Epithelial cell of proximal tubule (primary cell): ENCODE measurements at regions not wholly inside any gene's neighbourhood (a gene's known extent, or its start where the extent isn't known, plus 50 kb on each side); places are given as distances from the start of the nearest gene placed in this dataset.

Experiments
- DNase-seq: peaks from one replicate; pipeline ENCODE4 v3.0.0-alpha.2; 2011; ENCODE audit warnings: low read depth
- H3K4me3 ChIP-seq: 2 replicates; pipeline ENCODE4 v1.5.1; 2011; ENCODE audit warnings: low read depth, mild to moderate bottlenecking, low read length
- TF ChIP-seq, protein P1 (sequence below): conservative IDR thresholded peaks from 2 replicates; pipeline ENCODE4 v1.5.1; 2012; ENCODE audit warnings: low read depth, mild to moderate bottlenecking, low read length

GRCh38 chr6:11925805-11926204 lies 86.3 kb upstream of the HIVEP1 start:
- TF ChIP-seq, protein P1, sequence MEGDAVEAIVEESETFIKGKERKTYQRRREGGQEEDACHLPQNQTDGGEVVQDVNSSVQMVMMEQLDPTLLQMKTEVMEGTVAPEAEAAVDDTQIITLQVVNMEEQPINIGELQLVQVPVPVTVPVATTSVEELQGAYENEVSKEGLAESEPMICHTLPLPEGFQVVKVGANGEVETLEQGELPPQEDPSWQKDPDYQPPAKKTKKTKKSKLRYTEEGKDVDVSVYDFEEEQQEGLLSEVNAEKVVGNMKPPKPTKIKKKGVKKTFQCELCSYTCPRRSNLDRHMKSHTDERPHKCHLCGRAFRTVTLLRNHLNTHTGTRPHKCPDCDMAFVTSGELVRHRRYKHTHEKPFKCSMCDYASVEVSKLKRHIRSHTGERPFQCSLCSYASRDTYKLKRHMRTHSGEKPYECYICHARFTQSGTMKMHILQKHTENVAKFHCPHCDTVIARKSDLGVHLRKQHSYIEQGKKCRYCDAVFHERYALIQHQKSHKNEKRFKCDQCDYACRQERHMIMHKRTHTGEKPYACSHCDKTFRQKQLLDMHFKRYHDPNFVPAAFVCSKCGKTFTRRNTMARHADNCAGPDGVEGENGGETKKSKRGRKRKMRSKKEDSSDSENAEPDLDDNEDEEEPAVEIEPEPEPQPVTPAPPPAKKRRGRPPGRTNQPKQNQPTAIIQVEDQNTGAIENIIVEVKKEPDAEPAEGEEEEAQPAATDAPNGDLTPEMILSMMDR = no peak
- no peak overlapping the region for H3K4me3 ChIP-seq
- no peak for DNase-seq

DNA sequence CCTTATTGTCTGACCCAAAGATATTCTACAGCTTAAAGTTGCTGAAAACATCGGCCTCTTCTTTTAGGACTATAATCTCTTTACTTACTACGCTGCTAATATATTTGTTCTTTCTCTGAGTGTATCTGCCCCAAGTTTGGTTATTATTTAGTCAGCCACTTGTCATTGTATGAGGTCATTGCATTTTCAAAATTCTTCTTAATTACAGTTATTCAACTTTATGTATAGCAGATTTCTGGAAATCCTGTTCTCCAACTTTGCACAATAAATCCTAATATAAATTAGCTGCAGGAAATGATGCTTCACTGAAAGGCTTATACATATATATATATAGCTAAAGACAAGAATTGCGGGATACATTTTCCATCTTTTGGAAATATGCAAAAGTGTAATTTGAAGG lies 88.5 kb upstream of the HIVEP1 start:
- no peak overlapping the region for H3K4me3 ChIP-seq
- DNase-seq = no peak
- TF ChIP-seq, protein P1 = no peak

GRCh38 chr6:11922901-11923300 lies 89.2 kb upstream of the HIVEP1 start:
- TF ChIP-seq, protein P1 = no peak
- no peak for DNase-seq

DNA sequence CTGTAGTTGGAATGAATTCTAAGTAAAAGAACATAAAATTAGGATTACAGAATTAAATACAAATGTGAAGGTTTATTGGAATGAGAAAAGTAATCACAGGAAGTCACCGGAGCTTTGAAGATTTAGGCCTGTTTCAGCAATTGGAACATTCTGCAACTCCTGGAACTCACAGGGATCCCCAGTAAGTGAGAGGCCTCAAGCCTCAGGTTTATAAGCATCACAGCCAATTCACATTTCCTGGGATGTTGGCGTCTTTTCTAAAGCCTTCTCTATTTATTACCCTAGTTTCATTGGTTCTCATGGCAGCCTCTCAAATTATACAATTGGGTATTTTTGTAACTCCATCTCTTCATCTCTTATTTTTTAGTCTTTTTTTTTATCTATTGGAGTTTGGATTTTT lies 90.4 kb upstream of the HIVEP1 start:
- no peak overlapping the region for H3K4me3 ChIP-seq
- DNase-seq = no peak

More at GRCh38 chr6:11922901-11923300, 89.2 kb upstream of the HIVEP1 start:
- H3K4me3 ChIP-seq = no peak overlapping the region

DNA sequence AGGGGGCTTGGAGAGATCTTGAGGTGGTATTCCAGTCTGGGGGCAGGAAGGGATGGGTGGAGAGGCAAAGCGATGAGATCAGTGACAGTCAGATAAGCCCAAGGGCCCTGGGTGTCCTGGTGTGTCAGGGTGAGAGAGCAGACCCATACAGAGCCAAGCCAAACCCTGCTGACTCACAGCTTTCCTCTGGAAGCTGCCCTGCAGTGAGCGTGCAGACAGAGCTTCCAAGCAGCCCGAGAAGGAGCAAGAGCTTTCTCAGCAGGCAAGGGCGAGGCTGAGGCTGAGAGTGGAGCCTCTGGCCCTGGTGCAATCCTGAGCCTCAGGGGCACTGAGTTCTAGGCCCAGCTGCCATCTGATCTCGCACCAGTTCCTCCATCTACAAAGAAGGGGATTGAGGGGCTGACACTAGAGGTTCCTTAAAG lies 91.1 kb upstream of the HIVEP1 start:
- no peak for DNase-seq
- TF ChIP-seq, protein P1 = no peak
- H3K4me3 ChIP-seq = no peak overlapping the region

More for the DNA sequence above, 90.4 kb upstream of the HIVEP1 start:
- TF ChIP-seq, protein P1 = no peak

GRCh38 chr6:11920566-11920965 lies 91.5 kb upstream of the HIVEP1 start:
- no peak for DNase-seq
- no peak overlapping the region for H3K4me3 ChIP-seq
- TF ChIP-seq, protein P1 = no peak

DNA sequence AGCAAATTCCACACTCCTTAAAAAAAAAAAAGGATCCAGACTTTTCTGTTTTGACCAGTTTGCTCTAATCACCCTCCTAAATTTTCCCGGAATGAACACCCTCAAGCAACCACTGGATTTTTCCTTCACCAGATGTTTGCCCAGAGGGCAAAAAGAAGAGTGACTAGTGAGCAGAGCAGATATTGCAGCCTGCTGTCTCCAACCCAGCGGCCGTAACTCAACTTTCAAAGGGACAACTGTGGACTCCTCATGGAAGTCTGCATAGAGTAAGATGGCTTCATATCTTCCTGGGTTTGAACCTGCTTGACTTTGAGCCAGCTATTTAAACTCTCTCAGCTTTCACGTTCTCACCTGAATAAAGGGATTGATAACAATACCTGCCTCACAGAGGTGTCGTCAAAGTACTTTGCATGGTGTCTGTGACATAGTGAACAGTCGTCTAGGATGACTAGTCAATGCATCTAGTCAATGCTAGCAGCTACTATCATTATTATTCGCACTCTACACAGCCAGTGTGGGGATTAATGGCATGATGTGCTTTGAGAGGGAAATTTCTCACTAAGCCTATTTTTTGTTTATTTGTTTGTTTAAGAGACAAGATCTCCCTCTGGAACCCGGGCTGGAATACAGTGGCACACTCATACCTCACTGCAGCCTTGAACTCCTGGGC lies 92.2 kb upstream of the HIVEP1 start:
- no peak for DNase-seq
- no peak overlapping the region for H3K4me3 ChIP-seq
- TF ChIP-seq, protein P1 = no peak
